ENCODE measurements at regions not wholly inside any gene's neighbourhood (a gene's known extent, or its start where the extent isn't known, plus 50 kb on each side); places are given as distances from the start of the nearest gene placed in this dataset.

DNA sequence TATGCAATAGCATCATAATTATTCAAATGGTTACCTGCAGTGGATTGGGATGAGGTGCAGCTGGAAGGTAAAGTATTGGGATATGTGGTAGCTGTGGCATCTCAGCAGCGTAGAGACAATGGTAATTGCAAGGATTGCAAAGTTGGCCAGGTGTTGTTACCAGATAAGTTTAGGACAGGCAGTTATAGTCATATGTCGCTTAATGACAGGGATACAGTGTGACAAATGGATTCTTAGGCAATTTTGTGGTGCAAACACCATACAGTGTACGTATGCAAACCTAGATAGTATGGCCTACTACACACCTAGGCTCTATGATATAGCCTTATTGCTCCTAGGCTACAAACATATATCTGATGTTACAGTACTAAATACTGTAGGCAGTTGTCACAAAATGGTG, 163.5 kb upstream of the LYZL2 start:
- DNase-seq = no peak

- DNase-seq = no peak
Measured at GRCh38 chr10:30792025-30792424, 162.5 kb upstream of the LYZL2 start.

DNA sequence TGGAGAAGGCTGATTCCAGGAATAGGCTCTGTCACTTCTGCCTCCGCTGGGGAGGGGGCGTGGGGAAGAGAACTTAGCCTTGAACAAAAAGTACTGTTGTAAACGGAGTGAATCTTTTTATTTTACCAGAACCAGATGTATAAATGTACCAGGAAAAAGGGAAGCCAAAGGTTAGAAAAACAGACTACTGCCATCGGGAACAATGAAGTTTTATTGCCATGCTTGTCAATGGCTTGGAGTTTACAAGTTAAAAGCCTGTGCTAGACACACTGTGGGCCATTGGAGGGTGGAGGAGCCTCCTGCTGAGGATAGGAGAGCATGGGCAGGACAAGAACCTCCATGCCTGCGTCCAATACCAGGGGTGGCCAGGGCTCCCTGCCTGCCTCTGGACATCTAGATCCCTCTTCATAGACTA, 161.7 kb upstream of the LYZL2 start:
- DNase-seq = no peak

GRCh38 chr10:30789806-30790205, 160.3 kb upstream of the LYZL2 start:
- no peak for DNase-seq

DNA sequence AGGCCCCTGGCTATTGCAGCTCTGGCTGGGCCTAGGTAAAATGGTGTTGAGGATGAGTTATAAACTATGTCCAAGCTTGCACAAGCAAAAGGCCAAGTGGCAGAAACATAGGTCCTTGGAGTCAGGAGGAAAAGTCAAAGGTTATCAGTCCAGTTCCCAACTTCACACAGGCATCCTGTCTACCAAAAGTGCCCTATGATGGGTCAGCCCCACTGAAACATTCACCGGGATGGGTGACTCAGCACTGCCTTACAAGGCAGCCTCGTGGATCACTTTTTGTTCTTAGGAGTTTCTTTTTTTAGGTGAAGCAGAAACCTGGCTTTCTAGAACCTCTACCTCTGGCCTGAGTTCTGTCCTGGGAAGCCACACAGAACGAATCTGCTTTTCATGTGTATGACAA, 158.8 kb upstream of the LYZL2 start:
- DNase-seq = no peak

- no peak for DNase-seq
Measured at GRCh38 chr10:30786906-30787305, 157.4 kb upstream of the LYZL2 start.

GRCh38 chr10:30786131-30786530, 156.6 kb upstream of the LYZL2 start:
- DNase-seq = peak; percentile 50

DNA sequence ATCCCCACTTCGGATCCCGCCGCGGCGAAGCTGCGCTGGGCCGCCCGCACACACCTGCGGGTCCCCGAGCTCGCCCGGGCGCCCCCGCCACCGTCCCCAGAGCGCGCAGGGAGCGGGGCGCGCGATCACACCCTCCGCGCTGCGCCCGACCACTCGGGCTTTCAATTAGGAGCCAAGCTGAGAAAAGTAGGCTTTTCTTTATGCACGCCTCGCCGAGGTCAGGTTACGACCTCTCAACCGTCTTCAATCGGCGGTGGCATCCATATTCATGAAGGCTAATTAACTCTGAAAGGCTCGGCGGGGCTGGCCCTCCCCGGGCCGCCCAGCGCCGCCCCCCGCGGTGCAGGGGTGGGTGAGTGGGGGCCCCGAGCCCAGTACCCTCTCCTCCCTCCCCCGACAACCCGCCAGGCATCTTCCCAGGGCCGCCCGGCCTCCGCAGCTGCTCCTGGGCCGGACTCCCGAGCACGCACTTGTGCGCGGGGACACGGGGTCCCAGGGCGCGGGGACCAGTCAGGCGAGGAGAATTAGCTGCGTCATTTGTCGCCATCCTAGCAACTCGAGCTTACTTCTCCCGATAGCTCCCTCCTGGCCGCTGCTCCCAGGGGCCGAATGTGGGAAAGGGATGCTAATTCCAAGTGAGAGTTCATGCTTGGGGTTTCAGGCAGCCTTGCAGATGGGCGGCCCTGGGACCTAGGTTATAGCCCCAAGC, 155.5 kb upstream of the LYZL2 start:
- peak; percentile 49 for DNase-seq

DNA sequence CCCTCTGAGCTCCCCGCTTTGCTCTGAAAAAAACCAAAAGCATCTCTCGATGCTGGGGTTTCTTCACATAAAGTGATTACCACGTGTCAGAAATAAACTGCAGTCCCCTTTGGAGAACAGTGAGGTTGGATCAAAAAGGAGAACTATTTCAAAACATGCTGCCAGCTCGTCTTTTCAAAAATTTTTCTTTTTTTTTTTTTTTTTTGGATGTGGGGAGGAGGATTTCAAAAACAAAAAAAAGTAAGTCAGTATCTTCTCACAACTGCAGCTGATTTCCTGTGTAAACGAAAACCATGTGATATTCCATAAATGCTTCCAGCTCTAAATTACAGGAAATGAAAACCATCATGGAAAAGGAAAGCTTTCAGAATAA, 155.0 kb upstream of the LYZL2 start:
- peak; percentile 34 for DNase-seq

DNA sequence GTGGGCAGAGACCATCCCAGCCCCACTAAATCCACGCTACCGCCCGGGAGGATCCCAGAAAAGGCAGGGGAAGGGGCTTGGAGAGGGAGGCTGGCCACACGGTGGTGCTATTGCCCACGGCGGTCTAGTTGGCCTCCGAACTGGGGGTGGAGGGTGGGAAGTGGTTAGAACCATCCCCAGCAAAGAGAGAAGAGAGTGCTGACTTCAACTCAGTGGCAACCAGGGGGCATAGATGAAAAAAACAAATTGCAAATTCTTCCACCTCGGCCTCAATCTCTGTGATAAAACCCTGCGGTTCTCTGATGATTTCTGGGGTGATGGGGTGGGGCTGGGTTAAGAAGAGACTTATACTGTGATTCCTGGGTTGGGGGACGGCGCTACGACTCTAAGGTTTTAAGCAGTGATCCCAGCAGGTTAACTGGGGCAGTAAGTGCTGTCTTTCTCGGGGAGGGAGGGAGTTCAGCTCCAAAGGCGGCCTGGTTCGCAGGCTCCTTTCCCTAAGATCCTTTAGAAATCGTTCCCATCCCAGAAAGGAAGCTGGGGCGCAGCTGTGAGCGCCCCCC, 154.5 kb upstream of the LYZL2 start:
- peak; percentile 80 for DNase-seq

- DNase-seq = peak; percentile 9
Measured at GRCh38 chr10:30782537-30783461, 153.2 kb upstream of the LYZL2 start.

GRCh38 chr10:30782157-30782536, 152.6 kb upstream of the LYZL2 start:
- DNase-seq = no peak

GRCh38 chr10:30781670-30782121, 152.1 kb upstream of the LYZL2 start:
- no peak for DNase-seq

DNA sequence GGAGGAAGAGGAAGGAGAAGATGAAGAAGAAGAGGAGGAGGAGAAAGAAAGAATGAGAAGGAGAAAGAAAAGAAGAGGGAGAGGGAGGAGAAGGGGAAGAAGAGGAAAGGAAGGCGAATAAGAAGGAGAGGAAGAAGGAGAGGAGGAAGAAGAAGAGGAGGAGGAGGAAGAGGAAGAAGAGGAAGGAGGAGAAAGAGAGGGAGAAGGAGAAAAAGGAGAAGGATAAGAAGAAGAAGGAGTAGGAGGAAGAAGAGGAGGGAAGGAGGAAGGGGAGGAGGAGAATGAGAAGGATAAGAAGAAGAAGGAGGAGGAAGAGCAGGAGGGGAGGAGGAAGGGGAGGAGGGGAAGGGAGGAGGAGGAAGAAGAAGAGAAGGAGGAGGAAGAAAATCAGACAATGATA, 149.2 kb upstream of the LYZL2 start:
- DNase-seq = no peak

- no peak for DNase-seq
Measured at GRCh38 chr10:30775779-30776591, 146.4 kb upstream of the LYZL2 start.

- no peak for DNase-seq
Measured at GRCh38 chr10:30774261-30774660, 144.7 kb upstream of the LYZL2 start.

DNA sequence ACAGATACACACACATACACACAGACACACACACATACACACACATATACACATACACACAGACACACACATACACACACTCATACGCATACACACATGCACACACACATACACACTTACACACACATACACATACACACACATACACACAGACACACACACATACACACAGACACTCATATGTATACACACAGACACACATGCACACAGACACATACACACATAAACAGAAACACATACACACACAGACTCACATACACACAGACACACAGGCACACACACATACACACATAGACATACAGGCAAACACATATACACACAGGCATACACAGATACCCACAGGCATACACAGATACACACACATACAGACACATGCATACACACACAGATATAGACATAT, 143.9 kb upstream of the LYZL2 start:
- DNase-seq = no peak

DNA sequence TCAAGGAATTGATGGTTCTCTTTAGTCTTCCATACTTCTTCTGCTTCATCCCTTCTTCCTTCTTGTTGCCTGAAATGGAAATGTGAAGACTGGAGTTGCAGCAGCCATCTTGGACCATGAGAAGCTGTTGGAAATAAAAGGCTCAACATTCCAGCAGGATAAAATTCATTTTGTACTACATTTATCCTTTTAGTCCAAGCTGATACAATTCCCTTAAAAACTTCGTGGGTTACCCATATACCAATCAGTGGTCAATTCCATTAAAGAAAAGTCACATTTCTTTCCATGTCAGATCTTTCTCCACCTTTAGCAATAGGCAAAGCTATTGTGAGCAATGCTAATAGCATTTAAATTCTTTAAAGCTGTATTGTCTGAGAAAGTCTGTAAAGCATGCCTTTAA, 141.3 kb upstream of the LYZL2 start:
- DNase-seq = no peak

- DNase-seq = no peak
Measured at GRCh38 chr10:30770229-30770628, 140.7 kb upstream of the LYZL2 start.

- no peak for DNase-seq
Measured at GRCh38 chr10:30769361-30769760, 139.8 kb upstream of the LYZL2 start.

DNA sequence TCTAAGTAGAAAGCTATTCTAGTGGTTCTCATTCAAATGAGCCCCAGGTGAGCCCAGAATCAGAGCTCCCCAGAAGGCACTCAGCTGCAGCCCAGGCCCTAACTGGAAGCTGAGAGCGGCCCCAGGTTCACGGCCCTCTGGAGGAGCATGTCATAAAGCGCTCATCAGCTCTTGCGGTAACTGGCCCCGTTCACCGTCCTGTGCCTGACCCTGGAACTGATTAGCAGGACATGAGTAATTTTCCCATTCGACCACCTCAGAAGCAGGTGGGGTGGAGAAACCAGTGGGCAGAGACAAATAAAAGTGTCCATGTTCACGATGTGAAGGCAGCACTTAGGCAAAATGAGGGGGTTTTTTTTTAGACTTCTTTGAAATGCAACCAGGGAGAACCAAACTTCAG, 136.1 kb upstream of the LYZL2 start:
- no peak for DNase-seq

DNA sequence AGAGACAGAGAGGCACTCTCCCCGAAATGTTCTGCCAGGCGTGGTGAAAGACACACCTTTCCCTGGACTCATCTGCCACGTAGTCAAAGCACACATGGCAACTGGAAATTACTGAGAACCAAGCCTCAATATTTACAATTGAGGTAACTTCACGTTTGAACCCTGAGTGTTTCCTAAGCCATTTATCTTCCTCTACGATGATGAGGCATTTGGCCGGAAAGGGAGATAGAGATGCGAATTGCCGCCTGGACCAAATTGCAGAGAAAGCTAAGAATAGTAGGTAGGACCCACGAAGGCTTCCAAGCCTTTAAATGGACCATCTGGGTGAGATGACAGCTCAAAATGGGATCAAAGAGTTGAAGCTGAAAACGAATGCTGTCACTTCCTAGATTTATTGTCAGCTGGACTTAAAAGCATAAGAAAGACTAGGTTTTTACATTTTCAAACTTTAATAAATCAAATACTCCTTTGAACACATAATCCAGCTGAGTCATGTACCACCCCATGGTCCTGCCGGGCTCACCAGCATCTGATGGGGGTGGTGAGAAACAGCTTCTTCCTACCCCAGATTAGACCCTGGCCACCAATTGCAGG, 135.6 kb upstream of the LYZL2 start:
- no peak for DNase-seq

- peak; percentile 87 for DNase-seq
Measured at GRCh38 chr10:30763918-30764317, 134.4 kb upstream of the LYZL2 start.
